Esophagus muscularis mucosa (tissue), 4 donors: ENCODE measurements at regions not wholly inside any gene's neighbourhood (a gene's known extent, or its start where the extent isn't known, plus 50 kb on each side); places are given as distances from the start of the nearest gene placed in this dataset.
"Not testable (repeated sequence)": the region's sequence is repeated elsewhere in the genome, so short reads cannot be mapped to it uniquely, and the experiment has no call there.

Experiments used
- DNase-seq: peaks from one replicate; pipeline ENCODE4 v3.0.0-alpha.2; 2017; ENCODE audit errors: extremely low spot score
- H3K27ac ChIP-seq, 4 donors: fragments of 200-600 bp; sonication (generic); replicated peaks in 1 of 4; 1 replicate in 3 of 4; 2 replicates in 1 of 4; pipeline ENCODE4 v1.5.1; 2016 to 2019; ENCODE audit warnings: mild to moderate bottlenecking in 1 of 4
- H3K27me3 ChIP-seq, 4 donors: fragments of 200-600 bp; sonication (generic); one replicate each; pipeline versions ENCODE4 v1.5.1 to v1.6.0; 2016 to 2019
- H3K36me3 ChIP-seq, 4 donors: fragments of 200-600 bp; sonication (generic); one replicate each; pipeline ENCODE4 v1.5.1; 2016 to 2019
- H3K4me1 ChIP-seq, 4 donors: fragments of 200-600 bp; sonication (generic); one replicate each; pipeline ENCODE4 v1.5.1; 2016 to 2019
- H3K4me3 ChIP-seq, 4 donors: fragments of 200-600 bp; sonication (generic); 1 replicate in 2 of 4; 2 replicates in 2 of 4; pipeline ENCODE4 v1.5.1; 2016 to 2019; ENCODE audit warnings: mild to moderate bottlenecking in 4 of 4, moderate library complexity in 1 of 4
- H3K9me3 ChIP-seq, 4 donors: fragments of 200-600 bp; sonication (generic); 1 replicate in 3 of 4; 2 replicates in 1 of 4; pipeline ENCODE4 v1.5.1; 2016 to 2019
- EP300 ChIP-seq: sonication (generic); formaldehyde crosslinking; IDR thresholded peaks from one replicate; pipeline ENCODE4 v1.6.1; 2017; ENCODE audit warnings: antibody characterized with exemption
- POLR2A ChIP-seq: fragments of 450-650 bp; IDR thresholded peaks from one replicate; pipeline ENCODE4 v1.6.1; 2017; ENCODE audit warnings: antibody characterized with exemption, moderate library complexity, mild to moderate bottlenecking, low read depth
- POLR2AphosphoS5 ChIP-seq, 2 donors: sonication (generic); formaldehyde crosslinking; IDR thresholded peaks; one replicate each; pipeline ENCODE4 v1.6.1; 2017; ENCODE audit warnings: antibody characterized with exemption in 2 of 2
- WGBS: methylation state at CpG from one replicate; pipeline ENCODE4 v1.1.5; 2018; 5-methylcytosine and 5-hydroxymethylcytosine counted together
- intact Hi-C: fragments of 100-400 bp; cut with DNase I; formaldehyde crosslinking; loops from one replicate; pipeline ENCODE4 v1.15.1; 2023
- TF ChIP-seq, protein P1 (sequence below), 3 experiments: fragments of 200-600 bp in 2 of 3; fragments of 450-650 bp in 1 of 3; sonication (generic) in 2 of 3; IDR thresholded peaks; one replicate each; pipeline ENCODE4 v1.5.1; 2017 to 2019; ENCODE audit warnings: antibody characterized with exemption in 3 of 3, mild to moderate bottlenecking in 2 of 3, moderate library complexity in 1 of 3

DNA sequence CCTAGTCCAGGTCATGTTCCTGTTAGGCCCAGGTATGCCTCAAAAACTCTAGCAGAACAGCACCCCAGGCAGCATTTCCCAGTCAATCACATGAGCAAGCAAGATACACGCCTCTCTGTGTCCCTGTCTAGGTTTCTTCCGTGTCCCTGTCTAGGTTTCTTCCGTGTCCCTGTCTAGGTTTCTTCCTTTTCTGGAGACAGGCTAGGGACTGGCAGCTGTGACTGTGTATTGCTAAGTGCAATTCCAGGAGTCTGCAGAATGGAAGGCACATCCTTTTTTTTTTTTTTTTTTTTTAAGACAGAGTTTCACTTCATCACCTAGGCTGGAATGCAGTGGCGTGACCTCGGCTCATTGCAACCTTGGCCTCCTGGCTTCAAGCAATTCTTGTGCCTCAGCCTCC lies 77.6 kb downstream of the SETD4 start:
- H3K27me3 ChIP-seq: peaks cover 0 to 7% (median 0%) of the 10 kb centered on the region in 4 donors
- intact Hi-C loops: no loop called here
- no peak for DNase-seq
- no peak overlapping the region for H3K4me3 ChIP-seq
- no peaks in the 10 kb centered on the region for H3K36me3 ChIP-seq
- H3K9me3 ChIP-seq: no peaks in the 10 kb centered on the region
- H3K4me1 ChIP-seq: no peaks in the 10 kb centered on the region
- no peak overlapping the region for H3K27ac ChIP-seq
- TF ChIP-seq, protein P1, sequence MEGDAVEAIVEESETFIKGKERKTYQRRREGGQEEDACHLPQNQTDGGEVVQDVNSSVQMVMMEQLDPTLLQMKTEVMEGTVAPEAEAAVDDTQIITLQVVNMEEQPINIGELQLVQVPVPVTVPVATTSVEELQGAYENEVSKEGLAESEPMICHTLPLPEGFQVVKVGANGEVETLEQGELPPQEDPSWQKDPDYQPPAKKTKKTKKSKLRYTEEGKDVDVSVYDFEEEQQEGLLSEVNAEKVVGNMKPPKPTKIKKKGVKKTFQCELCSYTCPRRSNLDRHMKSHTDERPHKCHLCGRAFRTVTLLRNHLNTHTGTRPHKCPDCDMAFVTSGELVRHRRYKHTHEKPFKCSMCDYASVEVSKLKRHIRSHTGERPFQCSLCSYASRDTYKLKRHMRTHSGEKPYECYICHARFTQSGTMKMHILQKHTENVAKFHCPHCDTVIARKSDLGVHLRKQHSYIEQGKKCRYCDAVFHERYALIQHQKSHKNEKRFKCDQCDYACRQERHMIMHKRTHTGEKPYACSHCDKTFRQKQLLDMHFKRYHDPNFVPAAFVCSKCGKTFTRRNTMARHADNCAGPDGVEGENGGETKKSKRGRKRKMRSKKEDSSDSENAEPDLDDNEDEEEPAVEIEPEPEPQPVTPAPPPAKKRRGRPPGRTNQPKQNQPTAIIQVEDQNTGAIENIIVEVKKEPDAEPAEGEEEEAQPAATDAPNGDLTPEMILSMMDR (IDR thresholded peaks at IDR 0.05): no peak
- TF ChIP-seq POLR2A (no peak), EP300 (no peak), POLR2AphosphoS5 (IDR thresholded peaks at IDR 0.05) (no peak)
- 94% methylated on average over 5 of the region's 5 CpGs for WGBS

DNA sequence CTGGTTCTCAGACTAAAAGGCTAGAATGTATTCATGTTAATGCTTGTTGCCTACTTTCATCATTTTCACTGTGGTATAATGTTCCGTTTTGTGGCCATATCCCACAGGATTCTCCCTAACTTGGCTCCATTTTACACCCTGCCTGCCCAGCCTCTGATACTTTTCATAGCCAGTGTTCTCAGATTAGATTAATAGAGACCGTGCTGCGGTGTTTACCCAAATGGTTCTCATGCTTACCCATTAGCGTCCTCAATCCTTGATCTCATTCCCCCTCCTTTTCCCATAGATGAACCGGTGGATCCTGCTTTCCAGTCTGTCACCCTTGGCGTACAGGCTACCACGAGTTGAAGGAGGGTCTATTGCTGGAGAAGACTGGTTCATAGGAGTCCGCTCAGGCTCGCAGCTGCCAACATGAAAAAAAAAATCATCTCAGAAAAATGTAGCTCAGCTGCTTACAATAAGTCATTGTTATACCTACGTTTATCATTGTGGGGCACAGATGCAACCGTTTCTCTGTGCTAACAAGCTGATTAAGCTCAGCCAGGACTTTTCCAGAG lies 78.7 kb downstream of the SETD4 start:
- DNase-seq: no peak
- Histone ChIP-seq H3K4me3 (no peak overlapping the region), H3K9me3 (no peaks in the 10 kb centered on the region), H3K27ac (no peak overlapping the region), H3K36me3 (no peaks in the 10 kb centered on the region), H3K27me3 (peaks cover 0 to 6% (median 0%) of the 10 kb centered on the region in 4 donors), H3K4me1 (no peaks in the 10 kb centered on the region)
- intact Hi-C loops: no loop called here
- TF ChIP-seq EP300 (no peak), POLR2A (no peak), POLR2AphosphoS5 (IDR thresholded peaks at IDR 0.05) (no peak)
- TF ChIP-seq, protein P1 (IDR thresholded peaks at IDR 0.05): no peak
- 77% methylated on average over 11 of the region's 11 CpGs for WGBS

DNA sequence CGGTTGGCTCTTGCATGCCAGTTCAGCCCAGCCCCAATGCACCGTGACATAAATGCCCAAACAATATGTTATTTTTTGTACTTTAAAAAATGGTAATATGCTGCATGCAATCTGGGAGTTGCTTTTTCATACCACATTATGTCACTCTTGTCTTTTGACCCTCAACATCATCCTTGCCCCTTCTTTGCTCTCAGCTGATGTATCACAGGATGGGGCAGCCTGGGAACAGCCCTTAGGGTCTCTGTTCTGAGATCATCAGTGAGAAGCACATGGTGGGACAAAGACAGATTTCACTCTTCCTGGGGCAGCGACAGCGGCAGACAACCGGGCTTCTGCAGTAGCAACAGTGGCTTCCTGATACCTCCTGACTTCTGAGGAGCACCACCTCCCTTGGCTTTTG lies 79.5 kb downstream of the SETD4 start:
- no peaks in the 10 kb centered on the region for H3K36me3 ChIP-seq
- TF ChIP-seq POLR2A (no peak), EP300 (no peak), POLR2AphosphoS5 (IDR thresholded peaks at IDR 0.05) (no peak)
- TF ChIP-seq, protein P1 (IDR thresholded peaks at IDR 0.05): no peak
- H3K9me3 ChIP-seq: no peaks in the 10 kb centered on the region
- no peaks in the 10 kb centered on the region for H3K27me3 ChIP-seq
- no peaks in the 10 kb centered on the region for H3K4me1 ChIP-seq
- WGBS: 77% methylated on average over 5 of the region's 5 CpGs
- H3K27ac ChIP-seq: no peak overlapping the region
- intact Hi-C loops: no loop called here
- no peak overlapping the region for H3K4me3 ChIP-seq
- DNase-seq: no peak

DNA sequence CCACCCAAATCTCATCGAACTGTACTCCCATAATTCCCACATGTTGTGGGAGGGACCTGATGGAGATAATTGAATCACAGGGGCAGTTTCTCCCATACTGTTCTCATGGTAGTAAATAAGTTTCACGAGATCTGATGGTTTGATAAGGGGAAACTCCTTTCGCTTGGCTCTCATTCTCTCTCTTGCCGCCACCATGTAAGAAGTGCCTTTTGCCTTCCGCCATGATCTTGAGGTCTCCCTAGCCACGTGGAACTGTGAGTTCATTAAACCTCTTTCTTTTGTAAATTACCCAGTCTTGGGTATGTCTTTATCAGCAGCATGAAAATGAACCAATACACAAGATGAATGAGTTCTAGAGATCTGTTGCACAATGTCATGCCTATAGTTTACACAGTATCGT lies 82.5 kb downstream of the SETD4 start:
- intact Hi-C loops, H3K4me1 ChIP-seq, H3K4me3 ChIP-seq, H3K36me3 ChIP-seq, H3K9me3 ChIP-seq, H3K27me3 ChIP-seq, DNase-seq, H3K27ac ChIP-seq: not testable (repeated sequence)
- WGBS: 88% methylated on average over 7 of the region's 7 CpGs

DNA sequence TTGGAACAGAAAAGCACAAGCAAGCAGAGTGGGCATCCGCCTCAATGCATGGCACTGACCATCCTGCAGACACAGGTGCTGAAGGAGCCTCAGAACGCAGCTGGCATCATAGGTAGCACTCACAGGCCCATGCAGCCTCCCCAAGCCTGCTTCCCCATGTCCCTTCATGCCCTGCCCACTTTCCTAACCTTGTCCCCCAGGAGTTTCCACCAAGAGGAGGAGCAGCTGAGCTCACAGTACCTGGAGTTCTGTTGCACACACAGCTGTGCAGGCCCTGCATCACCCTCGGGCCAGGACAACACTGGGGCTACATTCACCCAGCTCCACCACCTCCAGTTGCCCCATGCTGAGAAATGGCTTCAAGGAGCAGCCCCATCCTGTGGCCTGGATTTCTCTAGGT lies 83.4 kb downstream of the SETD4 start:
- no peaks in the 10 kb centered on the region for H3K4me1 ChIP-seq
- no peaks in the 10 kb centered on the region for H3K36me3 ChIP-seq
- TF ChIP-seq POLR2A (no peak), POLR2AphosphoS5 (IDR thresholded peaks at IDR 0.05) (no peak), EP300 (no peak)
- TF ChIP-seq, protein P1 (IDR thresholded peaks at IDR 0.05): no peak
- H3K9me3 ChIP-seq: no peaks in the 10 kb centered on the region
- H3K27ac ChIP-seq: no peak overlapping the region
- intact Hi-C loops: no loop called here
- no peaks in the 10 kb centered on the region for H3K27me3 ChIP-seq
- no peak overlapping the region for H3K4me3 ChIP-seq
- DNase-seq: no peak
- WGBS: 75% methylated on average over 2 of the region's 3 CpGs
